K562 (cell line): ENCODE measurements at regions not wholly inside any gene's neighbourhood (a gene's known extent, or its start where the extent isn't known, plus 50 kb on each side); places are given as distances from the start of the nearest gene placed in this dataset.
"Not testable (repeated sequence)": the region's sequence is repeated elsewhere in the genome, so short reads cannot be mapped to it uniquely, and the experiment has no call there.

Experiments used
- ATF1 ChIP-seq, 2 experiments: fragments of 450-650 bp in 1 of 2; IDR thresholded peaks; 2 replicates each; pipeline ENCODE4 v1.6.1; 2016; ENCODE audit warnings: missing compliant biosample characterization in 1 of 2, missing genetic modification characterization in 1 of 2
- EZH2 ChIP-seq: IDR thresholded peaks from 2 replicates; pipeline ENCODE4 v1.6.1; 2012; ENCODE audit warnings: low read depth, mild to moderate bottlenecking, inconsistent platforms, low read length, borderline replicate concordance
- RBBP5 ChIP-seq: fragments of 200-600 bp; sonication (generic); IDR thresholded peaks from 2 replicates; pipeline ENCODE4 v1.6.1; 2012; ENCODE audit warnings: borderline replicate concordance, mild to moderate bottlenecking, low read length, control low read depth, inconsistent platforms; ENCODE audit not compliant: insufficient read depth, poor library complexity, severe bottlenecking
- RFX7 ChIP-seq: fragments of 250-450 bp; sonication (Bioruptor Pico); IDR thresholded peaks from 2 replicates; pipeline ENCODE4 v1.5.1; 2021; ENCODE audit warnings: mild to moderate bottlenecking
- YY1 ChIP-seq, 3 experiments: IDR thresholded peaks; 2 replicates each; pipeline ENCODE4 v1.6.1; 2011; ENCODE audit warnings: low read length in 2 of 3, mild to moderate bottlenecking in 2 of 3, moderate library complexity in 2 of 3, borderline replicate concordance in 1 of 3, control low read depth in 1 of 3, low read depth in 1 of 3; ENCODE audit not compliant: insufficient read depth in 3 of 3, insufficient replicate concordance in 2 of 3, control insufficient read depth in 1 of 3, insufficient read length in 1 of 3; ENCODE audit errors: extremely low read depth in 1 of 3
- ZNF146 ChIP-seq: IDR thresholded peaks from one replicate; pipeline ENCODE4 v1.6.1; 2018; ENCODE audit warnings: missing compliant biosample characterization; ENCODE audit not compliant: unreplicated experiment
- TF ChIP-seq, protein P1 (sequence below), 3 experiments: IDR thresholded peaks in 2 of 3; conservative IDR thresholded peaks in 1 of 3; 2 replicates each; pipeline ENCODE4 v1.5.1; 2011 to 2012; ENCODE audit warnings: low read length in 3 of 3, mild to moderate bottlenecking in 3 of 3, control low read depth in 2 of 3, improper control_type of control experiment in 1 of 3, inconsistent platforms in 1 of 3, low read depth in 1 of 3, mixed read lengths in 1 of 3, moderate library complexity in 1 of 3; ENCODE audit not compliant: insufficient read depth in 2 of 3

DNA sequence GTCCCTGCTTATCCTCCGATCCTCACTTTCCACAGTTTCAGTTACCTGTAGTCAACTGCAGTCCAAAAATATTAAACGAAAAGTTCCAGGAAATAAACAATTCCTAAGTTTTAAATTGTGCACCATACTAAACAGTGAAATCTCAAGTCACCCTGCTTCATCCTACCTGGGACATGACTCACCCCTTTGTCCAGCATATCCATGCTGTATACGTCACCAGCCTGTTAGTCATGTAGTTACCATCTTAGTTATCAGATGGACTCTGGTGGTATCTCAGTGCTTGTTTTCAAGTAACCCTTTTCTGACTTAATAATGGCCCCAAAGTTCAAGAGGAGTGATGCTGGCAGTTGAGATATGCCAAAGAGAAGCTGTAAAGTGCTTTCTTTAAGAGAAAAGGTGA, 50.3 kb upstream of the NAPEPLD start:
- TF ChIP-seq, protein P1, sequence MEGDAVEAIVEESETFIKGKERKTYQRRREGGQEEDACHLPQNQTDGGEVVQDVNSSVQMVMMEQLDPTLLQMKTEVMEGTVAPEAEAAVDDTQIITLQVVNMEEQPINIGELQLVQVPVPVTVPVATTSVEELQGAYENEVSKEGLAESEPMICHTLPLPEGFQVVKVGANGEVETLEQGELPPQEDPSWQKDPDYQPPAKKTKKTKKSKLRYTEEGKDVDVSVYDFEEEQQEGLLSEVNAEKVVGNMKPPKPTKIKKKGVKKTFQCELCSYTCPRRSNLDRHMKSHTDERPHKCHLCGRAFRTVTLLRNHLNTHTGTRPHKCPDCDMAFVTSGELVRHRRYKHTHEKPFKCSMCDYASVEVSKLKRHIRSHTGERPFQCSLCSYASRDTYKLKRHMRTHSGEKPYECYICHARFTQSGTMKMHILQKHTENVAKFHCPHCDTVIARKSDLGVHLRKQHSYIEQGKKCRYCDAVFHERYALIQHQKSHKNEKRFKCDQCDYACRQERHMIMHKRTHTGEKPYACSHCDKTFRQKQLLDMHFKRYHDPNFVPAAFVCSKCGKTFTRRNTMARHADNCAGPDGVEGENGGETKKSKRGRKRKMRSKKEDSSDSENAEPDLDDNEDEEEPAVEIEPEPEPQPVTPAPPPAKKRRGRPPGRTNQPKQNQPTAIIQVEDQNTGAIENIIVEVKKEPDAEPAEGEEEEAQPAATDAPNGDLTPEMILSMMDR (IDR thresholded peaks at IDR 0.05 in 2 of 3, conservative IDR thresholded peaks at IDR 0.05 in 1 of 3; ENCODE audit: insufficient read depth in 2 of 3, low read depth in 1 of 3, low read length in 3 of 3): not testable (repeated sequence)
- not testable (repeated sequence) for TF ChIP-seq ZNF146; YY1 (IDR thresholded peaks at IDR 0.05; ENCODE audit: borderline replicate concordance in 1 of 3, control insufficient read depth in 1 of 3, extremely low read depth in 1 of 3, insufficient read depth in 3 of 3, insufficient read length in 1 of 3, insufficient replicate concordance in 2 of 3, low read depth in 1 of 3, low read length in 2 of 3); RFX7; ATF1 (CRISPR knock-in tag; IDR thresholded peaks at IDR 0.05); ATF1 (tag; IDR thresholded peaks at IDR 0.05); EZH2; RBBP5
